Activated CD4-positive, alpha-beta T cell treated with anti-CD3 and anti-CD28 coated beads for 36 hours (primary cell): ENCODE measurements at regions not wholly inside any gene's neighbourhood (a gene's known extent, or its start where the extent isn't known, plus 50 kb on each side); places are given as distances from the start of the nearest gene placed in this dataset.

ENCODE experiments used
- ATAC-seq: fragments of 200-7000 bp; cut with Tn5 transposase; one replicate; pipeline ENCODE4 v1.10.0; 2021; ENCODE audit warnings: mild to moderate bottlenecking, moderate library complexity
- CTCF ChIA-PET: fragments of 350-600 bp; sonication (Branson Sonifier 250); formaldehyde crosslinking; loops from one replicate; lab custom pipeline; 2021; ENCODE audit warnings: antibody characterized with exemption; lab: Charles Lee
- POLR2A ChIA-PET: fragments of 350-600 bp; sonication (Branson Sonifier 250); formaldehyde crosslinking; loops from one replicate; lab custom pipeline; 2021; ENCODE audit warnings: antibody characterized with exemption, inconsistent platforms; lab: Charles Lee
- DNase-seq: peaks from one replicate; pipeline ENCODE4 v3.0.0-alpha.2; 2020
- H3K27ac Mint-ChIP-seq: one replicate; pipeline ENCODE4 v1.8.0; 2021; ENCODE audit warnings: mixed read lengths
- H3K27me3 Mint-ChIP-seq: one replicate; pipeline ENCODE4 v1.8.0; 2021; ENCODE audit warnings: mixed read lengths
- H3K36me3 Mint-ChIP-seq: one replicate; pipeline ENCODE4 v1.8.0; 2021; ENCODE audit warnings: low read depth, mixed read lengths
- H3K4me1 Mint-ChIP-seq: one replicate; pipeline ENCODE4 v1.8.0; 2021; ENCODE audit warnings: mixed read lengths
- H3K4me3 Mint-ChIP-seq: one replicate; pipeline ENCODE4 v1.8.0; 2021; ENCODE audit warnings: mild to moderate bottlenecking, moderate library complexity, mixed read lengths
- H3K9me3 Mint-ChIP-seq: one replicate; pipeline ENCODE4 v1.8.0; 2021; ENCODE audit warnings: low read depth, mixed read lengths
- intact Hi-C, 2 experiments: fragments of 100-400 bp; cut with DNase I in 1 of 2; cut with micrococcal nuclease in 1 of 2; formaldehyde crosslinking; loops; one replicate each; pipeline versions ENCODE4 v1.14.2 to v1.15.1; 2022 to 2024; cut with DNase I, micrococcal nuclease

- no peak for DNase-seq
- Mint-ChIP-seq H3K27ac (no peak overlapping the region), H3K4me1 (no peaks in the 10 kb centered on the region), H3K9me3 (no peaks in the 10 kb centered on the region), H3K27me3 (peaks cover 5% of the 10 kb centered on the region), H3K4me3 (no peak overlapping the region), H3K36me3 (no peaks in the 10 kb centered on the region)
- ChIA-PET POLR2A (no interaction called here), CTCF (interaction anchor here (1.0 kb wide), 1 partner anchor 10 kb away, joined by 3 read pairs; no protein-coding TSS in a partner anchor)
- intact Hi-C loops, result no loop called here
- ATAC-seq, result no peak
These were observed 101.9 kb downstream of the RGS21 start for GRCh38 chr1:192418552-192419285.

GRCh38 chr1:192430644-192431043, 113.9 kb downstream of the RGS21 start:
- ChIA-PET POLR2A (no interaction called here), CTCF (interaction anchor here (0.5 to 0.8 kb wide), 2 partner anchors 21 to 42 kb away, joined by 3 to 5 read pairs; no protein-coding TSS in a partner anchor)
- H3K36me3 Mint-ChIP-seq, result no peaks in the 10 kb centered on the region
- no peak overlapping the region for H3K27ac Mint-ChIP-seq
- H3K4me3 Mint-ChIP-seq, result no peak overlapping the region
- ATAC-seq, result no peak
- H3K9me3 Mint-ChIP-seq, result peaks cover 2% of the 10 kb centered on the region
- intact Hi-C loops, result no loop called here
- H3K4me1 Mint-ChIP-seq, result no peaks in the 10 kb centered on the region
- no peak for DNase-seq
- H3K27me3 Mint-ChIP-seq, result no peaks in the 10 kb centered on the region

DNA sequence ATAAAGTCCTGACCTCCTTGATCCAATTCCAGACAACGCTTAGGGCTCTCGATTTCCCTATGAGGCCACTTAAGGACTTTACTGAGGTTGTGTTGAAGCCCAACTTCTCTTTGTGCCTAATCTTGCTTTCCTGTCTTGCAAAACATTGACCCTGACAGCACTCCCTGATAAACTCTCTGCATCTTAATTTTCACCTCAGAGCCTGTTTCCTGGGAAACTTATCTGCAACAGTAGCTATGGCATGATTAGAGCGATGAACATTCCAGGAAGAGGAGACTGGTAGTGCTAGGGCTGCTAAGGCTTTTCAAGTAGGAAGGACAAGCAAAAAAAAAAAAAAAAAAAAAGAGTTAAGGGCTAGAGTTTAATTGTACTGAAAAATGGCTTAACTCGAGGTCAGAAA, 118.9 kb downstream of the RGS21 start:
- no peaks in the 10 kb centered on the region for H3K4me1 Mint-ChIP-seq
- H3K9me3 Mint-ChIP-seq, result peaks cover 2% of the 10 kb centered on the region
- DNase-seq (no peak), ATAC-seq (no peak)
- H3K27me3 Mint-ChIP-seq, result peaks cover 2% of the 10 kb centered on the region
- H3K36me3 Mint-ChIP-seq, result no peaks in the 10 kb centered on the region
- intact Hi-C loops, result no loop called here
- H3K4me3 Mint-ChIP-seq, result no peak overlapping the region
- H3K27ac Mint-ChIP-seq, result no peak overlapping the region
- POLR2A ChIA-PET, result no interaction called here
- CTCF ChIA-PET, result no interaction called here

- intact Hi-C loops, result no loop called here
- DNase-seq (no peak), ATAC-seq (no peak)
- Mint-ChIP-seq H3K4me1 (no peaks in the 10 kb centered on the region), H3K36me3 (no peaks in the 10 kb centered on the region), H3K27ac (no peak overlapping the region), H3K9me3 (no peaks in the 10 kb centered on the region), H3K4me3 (no peak overlapping the region), H3K27me3 (peaks cover 2% of the 10 kb centered on the region)
- POLR2A ChIA-PET, result no interaction called here
- CTCF ChIA-PET, result no interaction called here
These were observed 119.8 kb downstream of the RGS21 start for GRCh38 chr1:192436441-192437078.

DNA sequence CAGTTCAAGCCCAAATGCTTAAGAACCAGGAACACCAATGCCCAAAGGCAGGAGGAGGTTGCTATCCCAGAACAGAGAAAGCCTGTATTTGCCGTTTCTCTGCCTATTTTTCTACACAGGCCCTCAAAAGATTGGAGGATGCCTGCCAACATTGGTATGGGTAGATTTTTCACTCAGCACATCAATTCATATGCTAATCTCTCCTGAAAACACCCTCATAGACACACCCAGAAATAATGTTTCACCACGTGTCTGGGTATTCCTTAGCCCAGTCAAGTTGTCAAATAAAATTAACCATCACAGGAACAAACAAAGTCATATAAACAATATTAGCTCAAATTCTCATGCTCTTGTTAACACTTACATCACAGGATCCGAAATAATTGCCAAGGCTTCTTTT, 121.9 kb downstream of the RGS21 start:
- Mint-ChIP-seq H3K27me3 (peaks cover 2% of the 10 kb centered on the region), H3K4me3 (no peak overlapping the region), H3K4me1 (no peaks in the 10 kb centered on the region), H3K36me3 (no peaks in the 10 kb centered on the region), H3K27ac (no peak overlapping the region), H3K9me3 (no peaks in the 10 kb centered on the region)
- ATAC-seq (no peak), DNase-seq (no peak)
- intact Hi-C loops, result no loop called here
- ChIA-PET POLR2A (no interaction called here), CTCF (interaction anchor here (1.1 kb wide), 1 partner anchor 13 kb away, joined by 3 read pairs; no protein-coding TSS in a partner anchor)

- DNase-seq (no peak), ATAC-seq (peak; percentile 63)
- Mint-ChIP-seq H3K9me3 (no peaks in the 10 kb centered on the region), H3K36me3 (no peaks in the 10 kb centered on the region), H3K4me1 (no peaks in the 10 kb centered on the region), H3K27me3 (peaks cover 2% of the 10 kb centered on the region), H3K27ac (no peak overlapping the region), H3K4me3 (no peak overlapping the region)
- ChIA-PET POLR2A (no interaction called here), CTCF (interaction anchor here (1.1 kb wide), 1 partner anchor 12 kb away, joined by 3 read pairs; no protein-coding TSS in a partner anchor)
- intact Hi-C loops, result loop anchor here in 1 of 2 experiments (10.0 kb wide), 1 partner anchor 445 kb away; no protein-coding TSS in a partner anchor
These were observed 122.7 kb downstream of the RGS21 start for GRCh38 chr1:192439373-192440025.

- Mint-ChIP-seq H3K36me3 (no peaks in the 10 kb centered on the region), H3K4me3 (no peak overlapping the region), H3K4me1 (no peaks in the 10 kb centered on the region), H3K27ac (no peak overlapping the region), H3K9me3 (no peaks in the 10 kb centered on the region), H3K27me3 (peaks cover 5% of the 10 kb centered on the region)
- ChIA-PET CTCF (no interaction called here), POLR2A (no interaction called here)
- intact Hi-C loops, result loop anchor here in 1 of 2 experiments (10.0 kb wide), 1 partner anchor 447 kb away; no protein-coding TSS in a partner anchor
- DNase-seq (no peak), ATAC-seq (no peak)
These were observed 124.7 kb downstream of the RGS21 start for GRCh38 chr1:192441492-192441891.

DNA sequence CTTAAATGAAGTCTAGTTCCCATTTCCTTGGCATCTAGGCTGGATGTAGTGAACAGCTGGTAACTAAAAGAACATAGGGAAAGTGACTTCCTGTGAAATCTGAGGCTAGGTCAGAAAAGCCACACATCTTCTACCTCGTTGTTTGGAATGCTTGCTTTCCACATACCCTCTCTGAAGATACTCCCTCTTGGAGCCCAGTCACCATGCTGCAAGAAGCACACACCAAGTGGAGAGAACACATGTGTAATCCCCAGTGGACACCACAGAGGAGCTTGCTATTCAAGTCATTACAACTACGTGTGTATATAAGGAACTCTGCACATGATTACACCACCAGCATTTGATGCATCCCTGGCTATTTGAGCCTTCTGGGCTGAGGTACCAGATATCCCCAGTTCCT, 125.9 kb downstream of the RGS21 start:
- H3K4me1 Mint-ChIP-seq, result no peaks in the 10 kb centered on the region

DNA sequence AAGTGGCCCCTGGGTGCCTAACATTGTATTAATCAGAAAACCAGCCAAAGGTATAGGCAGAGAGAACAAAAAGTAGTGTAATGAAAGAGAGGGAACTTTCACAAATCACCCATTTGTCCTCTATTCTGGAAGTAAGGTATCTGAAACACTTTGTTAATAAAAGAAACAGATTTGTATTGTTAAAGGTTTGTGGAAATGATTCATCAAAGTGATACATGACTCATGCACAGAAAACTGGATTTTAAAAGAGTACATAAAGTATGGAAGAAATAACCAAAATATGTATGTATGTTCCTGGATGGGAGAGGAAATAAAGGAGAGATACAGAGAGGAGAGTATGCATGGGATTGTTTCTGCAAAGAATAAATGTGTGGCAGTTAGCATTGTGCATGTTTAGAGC, 126.8 kb downstream of the RGS21 start:
- H3K4me1 Mint-ChIP-seq, result no peaks in the 10 kb centered on the region
- no peak overlapping the region for H3K27ac Mint-ChIP-seq
- DNase-seq, result no peak
- ATAC-seq, result no peak
- no peaks in the 10 kb centered on the region for H3K36me3 Mint-ChIP-seq
- ChIA-PET CTCF (interaction anchor here (0.7 kb wide), 1 partner anchor 31 kb away, joined by 3 read pairs; no protein-coding TSS in a partner anchor), POLR2A (no interaction called here)
- no peaks in the 10 kb centered on the region for H3K9me3 Mint-ChIP-seq
- H3K4me3 Mint-ChIP-seq, result no peak overlapping the region
- peaks cover 5% of the 10 kb centered on the region for H3K27me3 Mint-ChIP-seq
- intact Hi-C loops, result loop anchor here in 1 of 2 experiments (10.0 kb wide), 1 partner anchor 449 kb away; no protein-coding TSS in a partner anchor

More for the DNA sequence above, 125.9 kb downstream of the RGS21 start:
- ATAC-seq, result no peak
- Mint-ChIP-seq H3K36me3 (no peaks in the 10 kb centered on the region), H3K27ac (no peak overlapping the region), H3K9me3 (no peaks in the 10 kb centered on the region), H3K4me3 (no peak overlapping the region), H3K27me3 (peaks cover 5% of the 10 kb centered on the region)
- ChIA-PET CTCF (no interaction called here), POLR2A (no interaction called here)
- DNase-seq, result no peak
- intact Hi-C loops, result loop anchor here in 1 of 2 experiments (10.0 kb wide), 1 partner anchor 448 kb away; no protein-coding TSS in a partner anchor

- Mint-ChIP-seq H3K9me3 (no peaks in the 10 kb centered on the region), H3K27ac (no peak overlapping the region), H3K36me3 (no peaks in the 10 kb centered on the region), H3K4me1 (no peaks in the 10 kb centered on the region), H3K27me3 (peaks cover 7% of the 10 kb centered on the region), H3K4me3 (no peak overlapping the region)
- ATAC-seq (no peak), DNase-seq (no peak)
- ChIA-PET CTCF (interaction anchor here (1.2 kb wide), 1 partner anchor 7 kb away, joined by 3 read pairs; no protein-coding TSS in a partner anchor), POLR2A (no interaction called here)
- intact Hi-C loops, result loop anchor here in 1 of 2 experiments (10.0 kb wide), 1 partner anchor 450 kb away; no protein-coding TSS in a partner anchor
These were observed 128.4 kb downstream of the RGS21 start for GRCh38 chr1:192445241-192445640.

DNA sequence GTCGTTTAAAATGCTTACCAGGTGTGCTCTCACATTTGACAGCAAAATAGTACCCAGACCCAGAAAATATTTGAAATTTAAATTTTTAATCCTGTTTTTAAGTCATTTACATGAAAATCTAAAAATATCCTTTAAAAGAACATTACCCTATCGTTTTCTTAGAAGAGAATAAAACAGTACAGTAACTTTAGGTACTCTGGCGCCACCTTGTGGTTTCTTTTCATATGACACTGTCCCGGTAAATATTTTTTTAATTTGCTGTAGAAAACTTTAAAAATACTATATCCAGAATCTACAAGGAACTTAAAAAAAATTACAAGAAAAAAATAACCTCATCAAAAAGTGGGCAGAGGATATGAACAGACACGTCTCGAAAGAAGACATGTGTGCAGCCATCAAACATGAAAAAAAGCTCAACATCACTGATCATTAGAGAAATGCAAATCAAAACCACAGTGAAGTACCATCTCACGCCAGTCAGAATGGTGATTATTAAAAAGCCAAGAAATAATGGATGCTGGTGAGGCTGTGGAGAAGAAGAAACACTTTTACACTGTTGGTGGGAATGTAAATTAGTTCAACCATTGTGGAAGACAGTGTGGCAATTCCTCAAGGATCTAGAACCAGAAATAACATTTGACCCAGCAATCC, 129.2 kb downstream of the RGS21 start:
- intact Hi-C loops, result loop anchor here in 1 of 2 experiments (10.0 kb wide), 1 partner anchor 451 kb away; no protein-coding TSS in a partner anchor
- H3K4me3 Mint-ChIP-seq, result no peak overlapping the region
- H3K27me3 Mint-ChIP-seq, result peaks cover 9% of the 10 kb centered on the region
- H3K36me3 Mint-ChIP-seq, result no peaks in the 10 kb centered on the region
- no peak for ATAC-seq
- no peak overlapping the region for H3K27ac Mint-ChIP-seq
- H3K4me1 Mint-ChIP-seq, result no peaks in the 10 kb centered on the region
- ChIA-PET CTCF (interaction anchor here (1.5 kb wide), 1 partner anchor 165 kb away, joined by 4 read pairs; no protein-coding TSS in a partner anchor), POLR2A (no interaction called here)
- peak; percentile 74 for DNase-seq
- no peaks in the 10 kb centered on the region for H3K9me3 Mint-ChIP-seq
